GM12892 (cell line): ENCODE measurements at regions not wholly inside any gene's neighbourhood (a gene's known extent, or its start where the extent isn't known, plus 50 kb on each side); places are given as distances from the start of the nearest gene placed in this dataset.
"Not testable (repeated sequence)": the region's sequence is repeated elsewhere in the genome, so short reads cannot be mapped to it uniquely, and the experiment has no call there.

Experiments used
- DNase-seq: peaks from one replicate; pipeline ENCODE4 v3.0.0; 2011; ENCODE audit not compliant: insufficient read length
- FAIRE-seq: peaks from 2 replicates; lab custom pipeline; 2011; peaks lifted over from hg19 to GRCh38; lab: Jason Lieb, UNC
- POLR2A ChIP-seq: IDR thresholded peaks from 2 replicates; pipeline ENCODE4 v1.6.1; 2011; ENCODE audit warnings: low read depth, low read length, control low read depth
- POLR2AphosphoS5 ChIP-seq: IDR thresholded peaks from 2 replicates; pipeline ENCODE4 v1.6.1; 2011; ENCODE audit warnings: low read depth, low read length, control low read depth
- TAF1 ChIP-seq: IDR thresholded peaks from 2 replicates; pipeline ENCODE4 v1.6.1; 2011; ENCODE audit warnings: low read depth, mild to moderate bottlenecking, control low read depth, low read length, borderline replicate concordance

DNA sequence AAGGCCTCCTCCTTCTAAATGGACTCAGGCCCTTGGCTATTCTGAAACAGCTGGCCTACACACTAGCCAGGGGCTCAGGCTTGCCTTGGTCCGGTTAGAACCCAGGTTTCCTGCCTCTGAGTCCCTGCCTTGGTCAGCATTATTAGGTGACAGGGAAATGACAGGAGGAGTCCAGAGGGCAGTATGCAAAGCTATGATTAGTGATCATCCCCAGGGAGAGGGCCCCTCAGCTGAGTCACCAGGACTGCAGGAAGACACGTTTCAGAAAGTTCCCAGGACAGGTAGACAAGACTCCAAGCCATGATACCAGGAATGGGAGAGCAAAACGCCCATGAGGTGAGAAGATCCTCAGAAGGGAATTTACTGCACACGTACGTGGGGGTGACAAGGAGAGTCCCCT is 301.1 kb upstream of the COBL start:
- no peak for DNase-seq
- FAIRE-seq, result no peak
- no peak for TF ChIP-seq TAF1
- no peak for TF ChIP-seq POLR2AphosphoS5
- no peak for TF ChIP-seq POLR2A

- DNase-seq, result no peak
- no peak for TF ChIP-seq POLR2AphosphoS5
- TF ChIP-seq POLR2A, result no peak
- TF ChIP-seq TAF1, result no peak
- FAIRE-seq, result no peak
Measured at GRCh38 chr7:51613911-51614357, 297.3 kb upstream of the COBL start.

DNA sequence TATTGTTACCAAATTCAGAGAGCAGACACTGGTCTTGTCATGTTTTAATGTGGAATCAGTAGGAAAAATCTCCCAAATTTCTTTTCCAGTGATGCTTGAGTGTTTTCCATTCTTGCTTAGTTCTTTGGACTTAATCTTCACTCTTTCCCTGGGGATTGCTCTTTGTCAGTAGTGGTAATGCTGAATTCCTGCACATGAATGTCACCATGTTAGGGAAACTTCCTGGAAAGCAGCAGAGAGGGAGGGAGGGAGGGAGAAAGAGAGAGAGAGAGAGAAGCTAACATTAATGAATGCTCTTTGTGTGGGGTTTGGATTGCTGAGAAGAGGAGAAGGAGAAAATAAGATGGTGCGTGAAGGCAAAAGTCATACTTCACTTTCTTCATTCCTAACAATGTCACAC is 295.3 kb upstream of the COBL start:
- FAIRE-seq, result no peak
- DNase-seq, result no peak
- TF ChIP-seq TAF1 (no peak), POLR2AphosphoS5 (no peak), POLR2A (no peak)

- FAIRE-seq (no peak), DNase-seq (no peak)
- TF ChIP-seq POLR2A, result no peak
- TF ChIP-seq POLR2AphosphoS5, result no peak
- no peak for TF ChIP-seq TAF1
Measured at GRCh38 chr7:51607447-51607846, 290.8 kb upstream of the COBL start.

DNA sequence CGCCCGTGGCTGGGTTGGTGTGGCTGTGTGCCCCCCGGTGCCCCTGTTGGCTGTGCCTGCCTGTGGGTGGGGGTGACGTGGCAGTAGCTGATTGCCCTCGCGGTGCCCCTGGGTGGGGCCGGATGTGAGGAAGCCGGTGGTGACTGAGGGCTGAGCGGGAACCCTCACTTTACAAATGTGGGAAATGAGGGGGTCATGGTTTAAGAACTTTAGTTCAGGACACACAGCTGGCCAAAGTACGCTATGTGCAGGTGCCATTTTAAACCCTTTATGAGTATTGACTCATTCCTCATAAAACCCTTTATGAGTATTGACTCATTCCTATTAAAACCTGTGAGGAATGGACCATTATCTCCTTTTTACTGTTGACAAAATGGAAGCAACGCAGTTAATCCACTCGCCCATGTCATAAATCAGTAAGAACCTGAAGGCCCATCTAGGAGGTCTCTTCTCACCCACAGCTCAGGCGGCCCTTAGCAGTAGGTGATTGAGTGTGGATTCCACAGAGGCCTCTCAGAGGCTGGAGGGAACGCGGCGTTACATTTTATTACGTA is 290.1 kb upstream of the COBL start:
- no peak for TF ChIP-seq TAF1
- TF ChIP-seq POLR2AphosphoS5, result no peak
- TF ChIP-seq POLR2A, result no peak
- no peak for DNase-seq
- FAIRE-seq, result no peak

GRCh38 chr7:51602376-51602775 is 285.8 kb upstream of the COBL start:
- DNase-seq, result no peak
- no peak for FAIRE-seq
- TF ChIP-seq TAF1 (no peak), POLR2AphosphoS5 (no peak), POLR2A (no peak)

DNA sequence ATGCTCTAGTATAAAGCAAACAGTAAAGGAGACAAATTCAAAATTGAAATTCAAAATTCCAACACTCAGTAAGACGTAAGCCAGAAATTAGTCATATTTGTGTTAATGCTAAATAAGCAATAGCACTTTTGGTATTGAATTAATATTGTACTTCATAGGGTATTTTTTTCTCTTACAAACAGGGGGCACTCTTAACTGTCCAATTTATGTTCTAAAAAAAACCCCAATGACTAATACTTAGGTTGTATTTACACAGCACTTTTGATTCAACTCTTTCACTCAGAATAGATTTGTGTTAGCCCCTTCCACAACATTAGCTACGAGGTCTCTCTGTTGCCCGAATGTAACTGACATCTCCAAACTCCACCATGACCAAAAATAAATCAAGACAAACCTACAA is 284.9 kb upstream of the COBL start:
- DNase-seq, result no peak
- no peak for TF ChIP-seq POLR2A
- TF ChIP-seq POLR2AphosphoS5, result no peak
- TF ChIP-seq TAF1, result no peak
- FAIRE-seq, result no peak

- not testable (repeated sequence) for FAIRE-seq, DNase-seq
Measured at GRCh38 chr7:51599935-51600334, 283.3 kb upstream of the COBL start.

- FAIRE-seq (no peak), DNase-seq (no peak)
- TF ChIP-seq TAF1 (no peak), POLR2A (no peak), POLR2AphosphoS5 (no peak)
Measured at GRCh38 chr7:51593628-51594027, 277.0 kb upstream of the COBL start.

DNA sequence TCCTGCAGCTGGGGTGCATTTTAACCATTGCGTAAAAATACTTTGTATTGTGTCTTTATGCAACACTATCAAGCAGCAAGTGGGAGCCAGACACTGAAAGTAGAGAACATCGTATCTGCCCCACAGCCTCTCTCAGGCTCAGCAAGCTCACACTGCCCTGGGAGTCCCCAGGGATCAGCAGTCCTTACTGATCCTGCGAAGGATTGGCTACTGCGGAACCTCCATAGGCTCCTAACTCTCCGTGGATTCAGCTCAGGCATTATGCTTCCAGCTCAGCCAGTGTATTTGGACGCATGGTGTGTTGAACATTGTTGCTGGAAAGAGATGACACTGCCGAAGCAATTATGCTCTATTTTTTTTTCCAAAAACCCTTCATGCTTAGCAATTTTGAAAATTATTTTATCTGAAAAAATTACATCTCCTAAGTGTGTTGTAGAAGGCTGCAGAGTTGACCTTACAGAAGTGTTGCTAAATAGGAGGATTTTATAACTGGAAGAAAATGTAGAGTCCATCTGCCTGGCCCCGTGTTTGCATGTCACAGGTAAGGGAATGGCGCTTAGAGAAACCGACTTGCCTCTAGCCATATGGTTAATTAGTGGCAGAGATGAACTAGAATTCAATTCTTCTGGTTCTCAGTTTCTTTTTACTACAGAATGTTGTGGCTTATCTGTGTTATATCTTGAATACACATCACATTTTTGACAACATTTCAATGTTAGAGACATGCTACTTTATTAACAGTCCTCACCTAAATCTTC is 276.4 kb upstream of the COBL start:
- FAIRE-seq (no peak), DNase-seq (no peak)
- TF ChIP-seq POLR2AphosphoS5 (no peak), POLR2A (no peak), TAF1 (no peak)

DNA sequence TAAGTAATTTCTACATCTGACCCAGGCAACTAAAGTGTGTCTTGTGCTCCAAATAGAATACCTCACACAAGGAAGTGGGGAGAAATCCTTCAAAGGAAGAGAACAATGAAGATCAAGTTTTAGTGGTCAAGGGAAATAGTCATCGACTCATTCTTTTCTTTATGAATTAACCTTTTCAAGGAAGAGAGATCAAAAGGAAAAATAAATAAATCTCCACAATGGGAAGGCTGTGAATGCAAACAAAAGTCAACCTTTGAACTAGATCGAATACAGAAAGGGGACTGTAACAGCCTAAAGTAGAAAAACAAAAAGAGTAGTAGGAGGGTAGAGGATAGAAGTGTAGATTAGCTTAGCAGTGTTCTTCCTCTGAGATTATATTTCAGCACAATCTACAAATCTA is 274.6 kb upstream of the COBL start:
- FAIRE-seq, result no peak
- no peak for DNase-seq
- TF ChIP-seq POLR2A, result no peak
- TF ChIP-seq POLR2AphosphoS5, result no peak

- no peak for FAIRE-seq
- TF ChIP-seq POLR2A, result no peak
- TF ChIP-seq POLR2AphosphoS5, result no peak
- no peak for TF ChIP-seq TAF1
- DNase-seq, result no peak
Measured at GRCh38 chr7:51590746-51591145, 274.1 kb upstream of the COBL start.
